ENCODE measurements at regions not wholly inside any gene's neighbourhood (a gene's known extent, or its start where the extent isn't known, plus 50 kb on each side); places are given as distances from the start of the nearest gene placed in this dataset.

DNA sequence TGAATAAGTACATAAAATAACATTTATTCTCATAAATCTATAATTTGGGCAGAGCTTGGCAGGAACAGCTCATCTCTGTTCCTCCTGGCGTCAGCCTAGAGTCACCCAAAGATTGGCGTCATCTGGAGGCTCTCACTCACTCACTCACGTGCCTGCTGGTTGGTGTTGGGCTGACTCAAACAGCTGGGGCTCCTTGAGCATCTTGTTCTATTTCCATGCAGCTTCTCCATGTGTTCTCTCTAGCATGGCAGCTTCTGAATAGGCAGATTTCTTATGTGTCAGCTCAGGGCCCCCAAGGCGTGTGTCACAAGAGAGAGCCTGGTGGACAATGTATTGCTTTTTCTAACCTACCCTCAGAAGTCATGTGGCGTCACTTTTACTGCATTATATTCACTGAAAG lies 70.6 kb upstream of the RAB3GAP2 start:
- Mint-ChIP-seq H3K36me3 (ENCODE audit: unreplicated experiment) (no peaks in the 10 kb centered on the region), H3K4me1 (ENCODE audit: unreplicated experiment) (no peaks in the 10 kb centered on the region), H3K27ac (ENCODE audit: unreplicated experiment) (no peak overlapping the region), H3K4me3 (ENCODE audit: unreplicated experiment) (no peak overlapping the region), H3K27me3 (ENCODE audit: unreplicated experiment) (peaks cover 4% of the 10 kb centered on the region), H3K9me3 (ENCODE audit: unreplicated experiment) (no peaks in the 10 kb centered on the region)
- no peak for TF ChIP-seq CTCF (IDR thresholded peaks at IDR 0.05)
- no peak for DNase-seq (ENCODE audit: extremely low spot score, unreplicated experiment)

DNA sequence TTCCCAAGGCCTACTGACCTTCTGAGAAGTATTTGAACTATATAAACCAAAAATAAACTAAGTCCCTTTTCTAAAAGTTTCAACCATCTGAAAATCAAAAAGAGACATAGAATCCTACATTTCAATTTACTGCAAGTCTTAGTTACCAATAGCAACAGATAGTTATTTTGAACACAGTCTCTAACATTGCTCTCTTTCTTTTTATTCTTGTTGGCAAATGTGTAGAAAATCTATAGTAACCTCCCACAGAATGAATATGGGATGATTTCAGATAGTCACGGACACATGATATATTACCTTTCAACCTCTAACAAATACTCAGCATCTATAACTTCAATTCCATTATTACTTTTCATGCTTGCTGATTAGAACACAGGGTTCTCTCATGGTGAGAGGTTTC lies 68.9 kb upstream of the RAB3GAP2 start:
- no peak overlapping the region for H3K4me3 Mint-ChIP-seq (ENCODE audit: unreplicated experiment)
- H3K4me1 Mint-ChIP-seq (ENCODE audit: unreplicated experiment), result no peaks in the 10 kb centered on the region
- no peak for DNase-seq (ENCODE audit: extremely low spot score, unreplicated experiment)
- H3K27ac Mint-ChIP-seq (ENCODE audit: unreplicated experiment), result no peak overlapping the region
- H3K9me3 Mint-ChIP-seq (ENCODE audit: unreplicated experiment), result no peaks in the 10 kb centered on the region
- H3K36me3 Mint-ChIP-seq (ENCODE audit: unreplicated experiment), result no peaks in the 10 kb centered on the region
- TF ChIP-seq CTCF (IDR thresholded peaks at IDR 0.05), result no peak
- no peaks in the 10 kb centered on the region for H3K27me3 Mint-ChIP-seq (ENCODE audit: unreplicated experiment)

DNA sequence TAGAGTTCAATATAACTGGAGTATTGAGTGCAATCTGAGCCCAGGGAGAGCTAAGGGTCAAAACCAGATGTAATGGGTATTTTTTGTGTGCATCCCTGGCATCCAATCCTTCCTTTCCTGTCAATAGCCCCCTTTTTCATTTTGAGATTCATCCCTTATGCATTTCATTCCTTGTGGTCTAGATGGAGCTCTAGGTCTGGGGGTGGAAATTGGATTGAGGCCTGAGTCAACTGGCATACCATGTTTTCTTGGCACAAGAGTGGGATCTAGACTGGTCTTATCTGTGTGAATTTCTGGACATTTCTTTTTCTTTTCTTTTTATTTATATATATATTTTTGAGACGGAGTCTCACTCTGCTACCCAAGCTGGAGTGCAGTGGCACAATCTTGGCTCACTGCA lies 67.3 kb upstream of the RAB3GAP2 start:
- H3K27ac Mint-ChIP-seq (ENCODE audit: unreplicated experiment), result no peak overlapping the region
- DNase-seq (ENCODE audit: extremely low spot score, unreplicated experiment), result no peak
- H3K9me3 Mint-ChIP-seq (ENCODE audit: unreplicated experiment), result no peaks in the 10 kb centered on the region
- no peaks in the 10 kb centered on the region for H3K36me3 Mint-ChIP-seq (ENCODE audit: unreplicated experiment)
- H3K27me3 Mint-ChIP-seq (ENCODE audit: unreplicated experiment), result no peaks in the 10 kb centered on the region
- no peak for TF ChIP-seq CTCF (IDR thresholded peaks at IDR 0.05)
- H3K4me3 Mint-ChIP-seq (ENCODE audit: unreplicated experiment), result no peak overlapping the region
- H3K4me1 Mint-ChIP-seq (ENCODE audit: unreplicated experiment), result no peaks in the 10 kb centered on the region

GRCh38 chr1:220338759-220339158 lies 66.5 kb upstream of the RAB3GAP2 start:
- no peaks in the 10 kb centered on the region for H3K9me3 Mint-ChIP-seq (ENCODE audit: unreplicated experiment)
- H3K4me1 Mint-ChIP-seq (ENCODE audit: unreplicated experiment), result no peaks in the 10 kb centered on the region
- DNase-seq (ENCODE audit: extremely low spot score, unreplicated experiment), result no peak
- no peak overlapping the region for H3K4me3 Mint-ChIP-seq (ENCODE audit: unreplicated experiment)
- no peaks in the 10 kb centered on the region for H3K36me3 Mint-ChIP-seq (ENCODE audit: unreplicated experiment)
- H3K27me3 Mint-ChIP-seq (ENCODE audit: unreplicated experiment), result no peaks in the 10 kb centered on the region
- TF ChIP-seq CTCF (IDR thresholded peaks at IDR 0.05), result no peak
- no peak overlapping the region for H3K27ac Mint-ChIP-seq (ENCODE audit: unreplicated experiment)

- H3K27me3 Mint-ChIP-seq (ENCODE audit: unreplicated experiment), result no peaks in the 10 kb centered on the region
- no peak overlapping the region for H3K4me3 Mint-ChIP-seq (ENCODE audit: unreplicated experiment)
- H3K36me3 Mint-ChIP-seq (ENCODE audit: unreplicated experiment), result no peaks in the 10 kb centered on the region
- H3K27ac Mint-ChIP-seq (ENCODE audit: unreplicated experiment), result no peak overlapping the region
- no peaks in the 10 kb centered on the region for H3K4me1 Mint-ChIP-seq (ENCODE audit: unreplicated experiment)
- H3K9me3 Mint-ChIP-seq (ENCODE audit: unreplicated experiment), result no peaks in the 10 kb centered on the region
- no peak for DNase-seq (ENCODE audit: extremely low spot score, unreplicated experiment)
- TF ChIP-seq CTCF (IDR thresholded peaks at IDR 0.05), result no peak
These were observed 64.3 kb upstream of the RAB3GAP2 start for GRCh38 chr1:220336391-220337031.
